ENCODE measurements at regions not wholly inside any gene's neighbourhood (a gene's known extent, or its start where the extent isn't known, plus 50 kb on each side); places are given as distances from the start of the nearest gene placed in this dataset.

- DNase-seq = no peak
- TF ChIP-seq CTCF (IDR thresholded peaks at IDR 0.05; ENCODE audit: low read depth, low read length, missing control alignments) = no peak
Observed at GRCh38 chr5:75002271-75002670, 50.1 kb downstream of the GCNT4 start.

GRCh38 chr5:74995926-74996325 is 56.4 kb downstream of the GCNT4 start:
- no peak for TF ChIP-seq CTCF (IDR thresholded peaks at IDR 0.05; ENCODE audit: low read depth, low read length, missing control alignments)
- Histone ChIP-seq H3K27me3 (replicated peaks) (no peaks in the 10 kb centered on the region), H3K27ac (no peak overlapping the region), H3K36me3 (replicated peaks) (no peaks in the 10 kb centered on the region), H3K4me3 (ENCODE audit: low read depth, low read length) (no peak overlapping the region)
- no peak for DNase-seq
- in situ Hi-C loops (cut with HindIII; ENCODE audit: low pct_ligation_motif_present, low sequenced_read_pairs) = no loop called here

More at GRCh38 chr5:75002271-75002670, 50.1 kb downstream of the GCNT4 start:
- in situ Hi-C loops (cut with HindIII; ENCODE audit: low pct_ligation_motif_present, low sequenced_read_pairs) = no loop called here
- no peak overlapping the region for H3K27ac ChIP-seq
- no peaks in the 10 kb centered on the region for H3K36me3 ChIP-seq (replicated peaks)
- H3K4me3 ChIP-seq (ENCODE audit: low read depth, low read length) = no peak overlapping the region
- no peaks in the 10 kb centered on the region for H3K27me3 ChIP-seq (replicated peaks)

GRCh38 chr5:74994826-74995225 is 57.5 kb downstream of the GCNT4 start:
- TF ChIP-seq CTCF (IDR thresholded peaks at IDR 0.05; ENCODE audit: low read depth, low read length, missing control alignments) = no peak
- Histone ChIP-seq H3K27me3 (replicated peaks) (no peaks in the 10 kb centered on the region), H3K36me3 (replicated peaks) (no peaks in the 10 kb centered on the region), H3K27ac (no peak overlapping the region), H3K4me3 (ENCODE audit: low read depth, low read length) (no peak overlapping the region)
- DNase-seq = no peak
- in situ Hi-C loops (cut with HindIII; ENCODE audit: low pct_ligation_motif_present, low sequenced_read_pairs) = no loop called here

- DNase-seq = no peak
- in situ Hi-C loops (cut with HindIII; ENCODE audit: low pct_ligation_motif_present, low sequenced_read_pairs) = no loop called here
- Histone ChIP-seq H3K27ac (no peak overlapping the region), H3K4me3 (ENCODE audit: low read depth, low read length) (no peak overlapping the region), H3K27me3 (replicated peaks) (no peaks in the 10 kb centered on the region), H3K36me3 (replicated peaks) (no peaks in the 10 kb centered on the region)
- no peak for TF ChIP-seq CTCF (IDR thresholded peaks at IDR 0.05; ENCODE audit: low read depth, low read length, missing control alignments)
Observed at GRCh38 chr5:74993743-74994142, 58.6 kb downstream of the GCNT4 start.

GRCh38 chr5:74992791-74993190 is 59.6 kb downstream of the GCNT4 start:
- Histone ChIP-seq H3K4me3 (ENCODE audit: low read depth, low read length) (no peak overlapping the region), H3K27ac (no peak overlapping the region), H3K27me3 (replicated peaks) (no peaks in the 10 kb centered on the region), H3K36me3 (replicated peaks) (no peaks in the 10 kb centered on the region)
- no peak for DNase-seq
- in situ Hi-C loops (cut with HindIII; ENCODE audit: low pct_ligation_motif_present, low sequenced_read_pairs) = no loop called here
- TF ChIP-seq CTCF (IDR thresholded peaks at IDR 0.05; ENCODE audit: low read depth, low read length, missing control alignments) = no peak

- no peak overlapping the region for H3K27ac ChIP-seq
- no peak overlapping the region for H3K4me3 ChIP-seq (ENCODE audit: low read depth, low read length)
- no peak for DNase-seq
- in situ Hi-C loops (cut with HindIII; ENCODE audit: low pct_ligation_motif_present, low sequenced_read_pairs) = no loop called here
- H3K36me3 ChIP-seq (replicated peaks) = no peaks in the 10 kb centered on the region
- no peak for TF ChIP-seq CTCF (IDR thresholded peaks at IDR 0.05; ENCODE audit: low read depth, low read length, missing control alignments)
- H3K27me3 ChIP-seq (replicated peaks) = no peaks in the 10 kb centered on the region
Observed at GRCh38 chr5:74991522-74991921, 60.8 kb downstream of the GCNT4 start.
